GM12891 (cell line): ENCODE measurements at regions not wholly inside any gene's neighbourhood (a gene's known extent, or its start where the extent isn't known, plus 50 kb on each side); places are given as distances from the start of the nearest gene placed in this dataset.

Experiments
- PAX5 ChIP-seq: IDR thresholded peaks from 2 replicates; pipeline ENCODE4 v1.6.1; 2011; ENCODE audit warnings: low read length, moderate library complexity, mild to moderate bottlenecking; ENCODE audit not compliant: insufficient read depth, severe bottlenecking
- POLR2A ChIP-seq: IDR thresholded peaks from 2 replicates; pipeline ENCODE4 v1.6.1; 2011; ENCODE audit warnings: low read depth, low read length, control low read depth
- POLR2AphosphoS5 ChIP-seq: IDR thresholded peaks from 2 replicates; pipeline ENCODE4 v1.6.1; 2011; ENCODE audit warnings: low read depth, low read length, control low read depth
- SPI1 ChIP-seq: IDR thresholded peaks from 2 replicates; pipeline ENCODE4 v1.6.1; 2011; ENCODE audit warnings: low read depth, low read length, control low read depth
- TAF1 ChIP-seq: IDR thresholded peaks from 2 replicates; pipeline ENCODE4 v1.6.1; 2011; ENCODE audit warnings: low read depth, low read length, control low read depth

- no peak for TF ChIP-seq POLR2AphosphoS5
- no peak for TF ChIP-seq TAF1
- TF ChIP-seq SPI1: no peak
- TF ChIP-seq POLR2A: no peak
- no peak for TF ChIP-seq PAX5
Observed at GRCh38 chr13:111406636-111407035, 86.2 kb downstream of the TEX29 start.
